Keratinocyte (primary cell): ENCODE measurements at regions not wholly inside any gene's neighbourhood (a gene's known extent, or its start where the extent isn't known, plus 50 kb on each side); places are given as distances from the start of the nearest gene placed in this dataset.

Experiments used
- DNase-seq: peaks from one replicate; pipeline ENCODE4 v3.0.0-alpha.2; 2011; ENCODE audit warnings: low read depth, missing footprints, low spot score
- FAIRE-seq: peaks from 2 replicates; lab custom pipeline; 2011; peaks lifted over from hg19 to GRCh38; lab: Jason Lieb, UNC
- H2AFZ ChIP-seq: 2 replicates; pipeline ENCODE4 v1.6.0; 2012; ENCODE audit warnings: low read length, control low read depth, inconsistent platforms; ENCODE audit not compliant: control insufficient read depth
- H3K27ac ChIP-seq: 2 replicates; pipeline ENCODE4 v1.5.1; 2011; ENCODE audit warnings: low read length; ENCODE audit not compliant: control insufficient read depth, insufficient read depth
- H3K27me3 ChIP-seq: 3 replicates; pipeline ENCODE4 v1.6.0; 2011; ENCODE audit warnings: low read length; ENCODE audit not compliant: control insufficient read depth, insufficient read depth; ENCODE audit errors: extremely low read depth
- H3K36me3 ChIP-seq, 2 experiments: 2 replicates in 1 of 2; 3 replicates in 1 of 2; pipeline ENCODE4 v1.5.1; 2011; ENCODE audit warnings: low read length in 2 of 2, mild to moderate bottlenecking in 1 of 2; ENCODE audit not compliant: control insufficient read depth in 2 of 2, insufficient read depth in 2 of 2; ENCODE audit errors: extremely low read depth in 1 of 2
- H3K4me1 ChIP-seq: 3 replicates; pipeline ENCODE4 v1.5.1; 2011; ENCODE audit warnings: low read length; ENCODE audit not compliant: control insufficient read depth, insufficient read depth; ENCODE audit errors: extremely low read depth
- H3K4me2 ChIP-seq: 3 replicates; pipeline ENCODE4 v1.6.0; 2011; ENCODE audit warnings: low read depth, low read length; ENCODE audit not compliant: control insufficient read depth, insufficient read depth; ENCODE audit errors: extremely low read depth
- H3K4me3 ChIP-seq, 3 experiments: fragments of 200-600 bp in 1 of 3; sonication (generic) in 1 of 3; 2 replicates in 2 of 3; 3 replicates in 1 of 3; pipeline ENCODE4 v1.5.1; 2011 to 2016; ENCODE audit warnings: low read length in 3 of 3, mild to moderate bottlenecking in 3 of 3, control low read depth in 2 of 3, inconsistent platforms in 1 of 3, low read depth in 1 of 3, mixed read lengths in 1 of 3, mixed run types in 1 of 3, moderate library complexity in 1 of 3; ENCODE audit not compliant: control insufficient read depth in 2 of 3, insufficient read depth in 2 of 3; ENCODE audit errors: extremely low read depth in 1 of 3
- H3K79me2 ChIP-seq: 2 replicates; pipeline ENCODE4 v1.6.0; 2012; ENCODE audit warnings: low read length; ENCODE audit not compliant: control insufficient read depth, insufficient read depth
- H3K9ac ChIP-seq: 3 replicates; pipeline ENCODE4 v1.6.0; 2011; ENCODE audit warnings: low read length; ENCODE audit not compliant: control insufficient read depth, insufficient read depth; ENCODE audit errors: extremely low read depth
- H3K9me1 ChIP-seq: 3 replicates; pipeline ENCODE4 v1.6.0; 2011; ENCODE audit warnings: low read length; ENCODE audit not compliant: control insufficient read depth, insufficient read depth; ENCODE audit errors: extremely low read depth
- H3K9me3 ChIP-seq: 2 replicates; pipeline ENCODE4 v1.5.1; 2012; ENCODE audit warnings: low read depth, low read length; ENCODE audit not compliant: control insufficient read depth
- H4K20me1 ChIP-seq: 3 replicates; pipeline ENCODE4 v1.6.0; 2011; ENCODE audit warnings: low read length; ENCODE audit not compliant: control insufficient read depth, insufficient read depth; ENCODE audit errors: extremely low read depth
- CTCF ChIP-seq, 3 experiments: IDR thresholded peaks in 1 of 3; conservative IDR thresholded peaks in 1 of 3; optimal IDR thresholded peaks in 1 of 3; 2 replicates in 2 of 3; 3 replicates in 1 of 3; pipeline versions ENCODE3 to v1.5.1; 2011; ENCODE audit warnings: low read length in 3 of 3, mild to moderate bottlenecking in 3 of 3, moderate library complexity in 2 of 3, control low read depth in 1 of 3, inconsistent platforms in 1 of 3; ENCODE audit not compliant: insufficient read depth in 2 of 3; ENCODE audit errors: extremely low read depth in 1 of 3
- EZH2 ChIP-seq: IDR thresholded peaks from one replicate; pipeline ENCODE4 v1.6.1; 2012; ENCODE audit warnings: inconsistent platforms, mild to moderate bottlenecking, low read length, moderate library complexity
- dilution Hi-C: fragments of 300-500 bp; cut with MboI; formaldehyde crosslinking; loops from one replicate; pipeline ENCODE4 v1.7.0; 2020; ENCODE audit warnings: low sequenced_read_pairs; ENCODE audit not compliant: extremely low pct_ligation_motif_present

- Histone ChIP-seq H3K4me1 (no peaks in the 10 kb centered on the region), H3K36me3 (no peaks in the 10 kb centered on the region), H3K27ac (no peak overlapping the region), H3K27me3 (no peaks in the 10 kb centered on the region), H3K9ac (no peak overlapping the region), H3K4me2 (no peak overlapping the region), H3K79me2 (no peaks in the 10 kb centered on the region), H3K9me3 (no peaks in the 10 kb centered on the region), H4K20me1 (no peaks in the 10 kb centered on the region), H3K4me3 (no peak overlapping the region), H2AFZ (no peak overlapping the region), H3K9me1 (no peaks in the 10 kb centered on the region)
- DNase-seq, result no peak
- dilution Hi-C loops, result no loop called here
- FAIRE-seq, result no peak
- TF ChIP-seq EZH2 (no peak), CTCF (optimal IDR thresholded peaks at IDR 0.05 in 1 of 3, IDR thresholded peaks at IDR 0.05 in 1 of 3, conservative IDR thresholded peaks at IDR 0.05 in 1 of 3; ENCODE audit: extremely low read depth in 1 of 3, insufficient read depth in 2 of 3, low read length in 3 of 3) (no peak)
Observed at GRCh38 chr11:29562183-29562582, 454.6 kb downstream of the KCNA4 start.

DNA sequence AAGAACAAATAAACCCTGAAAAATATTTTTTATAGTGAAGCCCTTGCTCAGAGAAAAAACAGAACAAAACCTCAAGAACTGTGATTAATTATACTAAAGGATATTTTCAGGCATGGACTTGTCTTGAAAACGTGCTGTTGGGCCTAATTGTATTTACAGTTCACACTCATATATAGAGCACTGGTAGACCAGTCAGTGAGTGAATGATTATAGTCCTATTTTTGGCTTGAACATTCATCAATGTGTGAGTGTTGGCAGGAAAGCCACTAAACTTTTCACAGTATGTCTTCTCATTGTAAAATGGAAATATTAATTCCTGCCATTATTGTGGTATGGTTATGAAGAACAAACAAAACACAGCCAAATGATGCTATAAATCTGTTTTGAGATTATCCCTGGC is 462.8 kb downstream of the KCNA4 start:
- Histone ChIP-seq H3K79me2 (no peaks in the 10 kb centered on the region), H3K4me1 (no peaks in the 10 kb centered on the region), H3K27me3 (no peaks in the 10 kb centered on the region), H3K36me3 (no peaks in the 10 kb centered on the region), H3K27ac (no peak overlapping the region), H3K9ac (no peak overlapping the region), H3K9me1 (no peaks in the 10 kb centered on the region), H4K20me1 (no peaks in the 10 kb centered on the region), H3K4me3 (no peak overlapping the region), H3K9me3 (no peaks in the 10 kb centered on the region), H3K4me2 (no peak overlapping the region), H2AFZ (no peak overlapping the region)
- dilution Hi-C loops, result no loop called here
- no peak for FAIRE-seq
- no peak for TF ChIP-seq EZH2
- no peak for TF ChIP-seq CTCF (optimal IDR thresholded peaks at IDR 0.05 in 1 of 3, IDR thresholded peaks at IDR 0.05 in 1 of 3, conservative IDR thresholded peaks at IDR 0.05 in 1 of 3; ENCODE audit: extremely low read depth in 1 of 3, insufficient read depth in 2 of 3, low read length in 3 of 3)
- no peak for DNase-seq
